ENCODE measurements at regions not wholly inside any gene's neighbourhood (a gene's known extent, or its start where the extent isn't known, plus 50 kb on each side); places are given as distances from the start of the nearest gene placed in this dataset.

- no peak for TF ChIP-seq CTCF (IDR thresholded peaks at IDR 0.05; ENCODE audit: poor library complexity, severe bottlenecking)
- no peak for TF ChIP-seq EP300 (conservative IDR thresholded peaks at IDR 0.05; ENCODE audit: poor library complexity, severe bottlenecking)
Observed at GRCh38 chr11:38796281-38796680, 2198.2 kb upstream of the RAG2 start.
